H7 (cell line): ENCODE measurements at regions not wholly inside any gene's neighbourhood (a gene's known extent, or its start where the extent isn't known, plus 50 kb on each side); places are given as distances from the start of the nearest gene placed in this dataset.

ENCODE experiments used
- DNase-seq: peaks from one replicate; pipeline ENCODE4 v3.0.0; 2012
- H3K27me3 ChIP-seq: 2 replicates; pipeline ENCODE4 v1.6.0; 2011; ENCODE audit warnings: mild to moderate bottlenecking, low read length; ENCODE audit not compliant: control insufficient read depth, insufficient read depth
- H3K36me3 ChIP-seq: replicated peaks from 2 replicates; pipeline ENCODE4 v1.5.1; 2011; ENCODE audit warnings: low read length; ENCODE audit not compliant: control insufficient read depth, insufficient read depth
- H3K4me3 ChIP-seq: 2 replicates; pipeline ENCODE4 v1.5.1; 2011; ENCODE audit warnings: low read depth, mild to moderate bottlenecking, control low read depth, low read length, moderate library complexity; ENCODE audit not compliant: insufficient read depth

- no peaks in the 10 kb centered on the region for H3K36me3 ChIP-seq
- H3K27me3 ChIP-seq = no peaks in the 10 kb centered on the region
- no peak for DNase-seq
- H3K4me3 ChIP-seq = no peak overlapping the region
Measured at GRCh38 chr12:18008642-18009041, 81.4 kb downstream of the RERGL start.

GRCh38 chr12:17999174-17999801 is 90.7 kb downstream of the RERGL start:
- H3K27me3 ChIP-seq = no peaks in the 10 kb centered on the region
- no peak for DNase-seq
- H3K4me3 ChIP-seq = no peak overlapping the region
- no peaks in the 10 kb centered on the region for H3K36me3 ChIP-seq

GRCh38 chr12:17992002-17992656 is 97.9 kb downstream of the RERGL start:
- no peaks in the 10 kb centered on the region for H3K27me3 ChIP-seq
- peak; percentile 11 for DNase-seq
- no peak overlapping the region for H3K4me3 ChIP-seq
- H3K36me3 ChIP-seq = no peaks in the 10 kb centered on the region

- no peak for DNase-seq
- Histone ChIP-seq H3K4me3 (no peak overlapping the region), H3K36me3 (no peaks in the 10 kb centered on the region), H3K27me3 (no peaks in the 10 kb centered on the region)
Measured at GRCh38 chr12:17982556-17982955, 107.4 kb downstream of the RERGL start.

GRCh38 chr12:17976202-17976601 is 113.8 kb downstream of the RERGL start:
- Histone ChIP-seq H3K4me3 (no peak overlapping the region), H3K27me3 (no peaks in the 10 kb centered on the region), H3K36me3 (no peaks in the 10 kb centered on the region)
- DNase-seq = peak; percentile 40

GRCh38 chr12:17975763-17976162 is 114.2 kb downstream of the RERGL start:
- Histone ChIP-seq H3K36me3 (no peaks in the 10 kb centered on the region), H3K27me3 (no peaks in the 10 kb centered on the region), H3K4me3 (no peak overlapping the region)
- no peak for DNase-seq

GRCh38 chr12:17975239-17975638 is 114.8 kb downstream of the RERGL start:
- Histone ChIP-seq H3K36me3 (no peaks in the 10 kb centered on the region), H3K4me3 (no peak overlapping the region), H3K27me3 (no peaks in the 10 kb centered on the region)
- DNase-seq = no peak

GRCh38 chr12:17971850-17972249 is 118.1 kb downstream of the RERGL start:
- no peaks in the 10 kb centered on the region for H3K27me3 ChIP-seq
- H3K4me3 ChIP-seq = no peak overlapping the region
- no peaks in the 10 kb centered on the region for H3K36me3 ChIP-seq
- no peak for DNase-seq

- DNase-seq = peak; percentile 5
- no peaks in the 10 kb centered on the region for H3K27me3 ChIP-seq
- H3K4me3 ChIP-seq = no peak overlapping the region
- H3K36me3 ChIP-seq = no peaks in the 10 kb centered on the region
Measured at GRCh38 chr12:17954788-17955187, 135.2 kb downstream of the RERGL start.

GRCh38 chr12:17950898-17951297 is 139.1 kb downstream of the RERGL start:
- DNase-seq = no peak
- Histone ChIP-seq H3K27me3 (no peaks in the 10 kb centered on the region), H3K36me3 (no peaks in the 10 kb centered on the region), H3K4me3 (no peak overlapping the region)

GRCh38 chr12:17949558-17950141 is 140.3 kb downstream of the RERGL start:
- H3K4me3 ChIP-seq = no peak overlapping the region
- no peaks in the 10 kb centered on the region for H3K36me3 ChIP-seq
- no peaks in the 10 kb centered on the region for H3K27me3 ChIP-seq
- no peak for DNase-seq

GRCh38 chr12:17928708-17929366 is 161.2 kb downstream of the RERGL start:
- Histone ChIP-seq H3K4me3 (no peak overlapping the region), H3K36me3 (no peaks in the 10 kb centered on the region), H3K27me3 (no peaks in the 10 kb centered on the region)
- no peak for DNase-seq

GRCh38 chr12:17918013-17918412 is 172.0 kb downstream of the RERGL start:
- no peaks in the 10 kb centered on the region for H3K27me3 ChIP-seq
- no peak for DNase-seq
- H3K36me3 ChIP-seq = no peaks in the 10 kb centered on the region
- no peak overlapping the region for H3K4me3 ChIP-seq

GRCh38 chr12:17884581-17884980 is 205.4 kb downstream of the RERGL start:
- Histone ChIP-seq H3K4me3 (no peak overlapping the region), H3K36me3 (no peaks in the 10 kb centered on the region)
- DNase-seq = no peak

GRCh38 chr12:17878714-17879113 is 211.3 kb downstream of the RERGL start:
- H3K4me3 ChIP-seq = no peak overlapping the region
- no peaks in the 10 kb centered on the region for H3K36me3 ChIP-seq
- no peak for DNase-seq
- no peaks in the 10 kb centered on the region for H3K27me3 ChIP-seq

More at GRCh38 chr12:17884581-17884980, 205.4 kb downstream of the RERGL start:
- no peaks in the 10 kb centered on the region for H3K27me3 ChIP-seq
